HL-60 (cell line): ENCODE measurements at regions not wholly inside any gene's neighbourhood (a gene's known extent, or its start where the extent isn't known, plus 50 kb on each side); places are given as distances from the start of the nearest gene placed in this dataset.

Source experiments
- CTCF ChIP-seq: IDR thresholded peaks from one replicate; pipeline ENCODE4 v1.5.1; 2011; ENCODE audit warnings: low read length, control low read depth, inconsistent platforms; ENCODE audit not compliant: insufficient read depth
- GABPA ChIP-seq: IDR thresholded peaks from 2 replicates; pipeline ENCODE4 v1.6.1; 2012; ENCODE audit warnings: low read depth
- POLR2AphosphoS5 ChIP-seq: IDR thresholded peaks from 2 replicates; pipeline ENCODE4 v1.6.1; 2012; ENCODE audit warnings: low read depth
- REST ChIP-seq: IDR thresholded peaks from 2 replicates; pipeline ENCODE4 v1.6.1; 2012; ENCODE audit warnings: low read depth; ENCODE audit not compliant: insufficient replicate concordance

GRCh38 chr2:16011621-16011960 is 71.2 kb downstream of the MYCN start:
- TF ChIP-seq CTCF (no peak), GABPA (no peak), REST (no peak), POLR2AphosphoS5 (no peak)
